Neural progenitor cell (in vitro differentiated cells): ENCODE measurements at regions not wholly inside any gene's neighbourhood (a gene's known extent, or its start where the extent isn't known, plus 50 kb on each side); places are given as distances from the start of the nearest gene placed in this dataset.

Experiments
- DNase-seq: peaks from one replicate; pipeline ENCODE4 v3.0.0-alpha.2; 2016; ENCODE audit warnings: low spot score
- H2AFZ ChIP-seq: fragments of 200-600 bp; sonication (generic); replicated peaks from 2 replicates; pipeline ENCODE4 v1.6.1; 2016; ENCODE audit warnings: antibody characterized with exemption
- H3F3A ChIP-seq: fragments of 200-600 bp; sonication (generic); 2 replicates; pipeline ENCODE4 v1.6.1; 2016; ENCODE audit warnings: antibody characterized with exemption, low read depth
- H3K27ac ChIP-seq: fragments of 200-600 bp; sonication (generic); 2 replicates; pipeline ENCODE4 v1.5.1; 2016; ENCODE audit warnings: mild to moderate bottlenecking
- H3K27me3 ChIP-seq: fragments of 200-600 bp; sonication (generic); 2 replicates; pipeline ENCODE4 v1.6.1; 2016; ENCODE audit warnings: mild to moderate bottlenecking, moderate library complexity
- H3K36me3 ChIP-seq: fragments of 200-600 bp; sonication (generic); 2 replicates; pipeline ENCODE4 v1.5.1; 2016
- H3K4me1 ChIP-seq: fragments of 200-600 bp; sonication (generic); 2 replicates; pipeline ENCODE4 v1.6.1; 2016; ENCODE audit warnings: mixed run types
- H3K4me2 ChIP-seq: fragments of 200-600 bp; sonication (generic); 2 replicates; pipeline ENCODE4 v1.6.1; 2016
- H3K4me3 ChIP-seq: fragments of 200-600 bp; sonication (generic); 2 replicates; pipeline ENCODE4 v1.5.1; 2016
- H3K79me2 ChIP-seq: fragments of 200-600 bp; sonication (generic); 2 replicates; pipeline ENCODE4 v1.6.1; 2016; ENCODE audit warnings: low read depth
- H3K9ac ChIP-seq: fragments of 200-600 bp; sonication (generic); 2 replicates; pipeline ENCODE4 v1.6.1; 2016
- H3K9me3 ChIP-seq: fragments of 200-600 bp; sonication (generic); 2 replicates; pipeline ENCODE4 v1.5.1; 2016; ENCODE audit warnings: low read depth
- H4K20me1 ChIP-seq: fragments of 200-600 bp; sonication (generic); 2 replicates; pipeline ENCODE4 v1.6.1; 2016; ENCODE audit warnings: low read depth
- H3K27ac Mint-ChIP-seq: 3 replicates; pipeline ENCODE4 v1.8.0; 2021; ENCODE audit warnings: mixed read lengths
- H3K27me3 Mint-ChIP-seq: 2 replicates; pipeline ENCODE4 v1.8.0; 2022; ENCODE audit warnings: low read depth, mild to moderate bottlenecking, inconsistent platforms, moderate library complexity, mixed read lengths; ENCODE audit not compliant: insufficient read depth
- H3K36me3 Mint-ChIP-seq: 3 replicates; pipeline ENCODE4 v1.8.0; 2021; ENCODE audit warnings: mixed read lengths
- H3K4me1 Mint-ChIP-seq: 3 replicates; pipeline ENCODE4 v1.8.0; 2021; ENCODE audit warnings: mixed read lengths
- H3K4me3 Mint-ChIP-seq: 3 replicates; pipeline ENCODE4 v1.8.0; 2021; ENCODE audit warnings: mild to moderate bottlenecking, moderate library complexity, mixed read lengths
- H3K9me3 Mint-ChIP-seq: 3 replicates; pipeline ENCODE4 v1.8.0; 2020; ENCODE audit warnings: mixed read lengths
- EZH2 ChIP-seq: fragments of 200-600 bp; sonication (generic); IDR thresholded peaks from 2 replicates; pipeline ENCODE4 v1.6.1; 2017; ENCODE audit warnings: antibody characterized with exemption, mild to moderate bottlenecking, moderate library complexity
- EZH2phosphoT487 ChIP-seq: fragments of 200-600 bp; sonication (generic); IDR thresholded peaks from 2 replicates; pipeline ENCODE4 v1.6.1; 2017; ENCODE audit warnings: antibody characterized with exemption
- TF ChIP-seq, protein P1 (sequence below): fragments of 200-600 bp; sonication (generic); IDR thresholded peaks from 2 replicates; pipeline ENCODE4 v1.5.1; 2017; ENCODE audit warnings: antibody characterized with exemption, mild to moderate bottlenecking

DNA sequence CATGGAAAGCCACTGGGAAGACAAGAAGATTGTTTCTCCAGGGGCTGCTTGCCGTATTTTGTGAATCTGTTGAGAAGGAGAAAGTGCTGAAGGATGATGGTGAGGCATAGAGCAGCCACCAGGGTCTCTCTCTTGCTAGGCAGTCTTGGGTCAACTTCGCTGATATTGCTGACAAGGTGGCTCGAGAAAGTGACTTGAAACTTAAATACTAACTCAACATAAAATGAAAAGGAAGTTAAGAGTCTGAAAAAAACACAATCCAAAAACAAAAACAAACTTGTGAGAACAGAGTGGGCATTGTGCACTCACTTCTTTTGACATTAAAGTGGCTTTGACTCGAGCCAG, 90.1 kb downstream of the CHST2 start:
- Histone ChIP-seq H3F3A (peaks cover 17% of the 10 kb centered on the region), H4K20me1 (no peaks in the 10 kb centered on the region), H3K4me2 (no peak overlapping the region), H3K9ac (no peak overlapping the region), H3K27me3 (no peaks in the 10 kb centered on the region), H3K9me3 (no peaks in the 10 kb centered on the region), H3K4me3 (no peak overlapping the region), H3K79me2 (no peaks in the 10 kb centered on the region), H3K36me3 (no peaks in the 10 kb centered on the region), H2AFZ (no peak overlapping the region), H3K27ac (no peak overlapping the region), H3K4me1 (peaks cover 28% of the 10 kb centered on the region)
- Mint-ChIP-seq H3K9me3 (peaks cover 4% of the 10 kb centered on the region), H3K36me3 (no peaks in the 10 kb centered on the region), H3K27me3 (peaks cover 6% of the 10 kb centered on the region), H3K27ac (no peak overlapping the region), H3K4me3 (no peak overlapping the region), H3K4me1 (peaks cover 37% of the 10 kb centered on the region)
- TF ChIP-seq EZH2 (no peak), EZH2phosphoT487 (no peak)
- TF ChIP-seq, protein P1, sequence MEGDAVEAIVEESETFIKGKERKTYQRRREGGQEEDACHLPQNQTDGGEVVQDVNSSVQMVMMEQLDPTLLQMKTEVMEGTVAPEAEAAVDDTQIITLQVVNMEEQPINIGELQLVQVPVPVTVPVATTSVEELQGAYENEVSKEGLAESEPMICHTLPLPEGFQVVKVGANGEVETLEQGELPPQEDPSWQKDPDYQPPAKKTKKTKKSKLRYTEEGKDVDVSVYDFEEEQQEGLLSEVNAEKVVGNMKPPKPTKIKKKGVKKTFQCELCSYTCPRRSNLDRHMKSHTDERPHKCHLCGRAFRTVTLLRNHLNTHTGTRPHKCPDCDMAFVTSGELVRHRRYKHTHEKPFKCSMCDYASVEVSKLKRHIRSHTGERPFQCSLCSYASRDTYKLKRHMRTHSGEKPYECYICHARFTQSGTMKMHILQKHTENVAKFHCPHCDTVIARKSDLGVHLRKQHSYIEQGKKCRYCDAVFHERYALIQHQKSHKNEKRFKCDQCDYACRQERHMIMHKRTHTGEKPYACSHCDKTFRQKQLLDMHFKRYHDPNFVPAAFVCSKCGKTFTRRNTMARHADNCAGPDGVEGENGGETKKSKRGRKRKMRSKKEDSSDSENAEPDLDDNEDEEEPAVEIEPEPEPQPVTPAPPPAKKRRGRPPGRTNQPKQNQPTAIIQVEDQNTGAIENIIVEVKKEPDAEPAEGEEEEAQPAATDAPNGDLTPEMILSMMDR, result no peak
- DNase-seq, result no peak

DNA sequence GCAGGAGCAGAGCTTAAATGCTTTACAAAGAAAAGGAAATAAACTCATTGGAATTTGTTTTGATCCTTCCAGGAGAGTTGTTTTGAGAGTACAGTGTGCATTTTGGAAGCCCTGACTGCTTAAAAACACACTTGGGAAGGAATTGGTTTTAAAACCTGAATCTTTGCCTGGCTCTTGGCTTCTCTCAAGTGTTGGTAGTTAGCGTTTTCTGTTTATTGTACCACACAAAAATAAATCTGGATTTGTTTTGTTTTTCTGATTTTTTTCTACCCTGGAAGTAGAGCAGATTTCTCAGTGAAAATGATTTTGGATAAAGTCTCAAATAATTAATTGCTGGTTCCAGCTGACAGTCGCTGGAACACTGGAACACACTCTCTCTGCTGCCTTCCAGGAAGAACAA, 90.6 kb downstream of the CHST2 start:
- Histone ChIP-seq H3K79me2 (no peaks in the 10 kb centered on the region), H2AFZ (no peak overlapping the region), H3K4me3 (no peak overlapping the region), H3K4me1 (peaks cover 28% of the 10 kb centered on the region), H3K4me2 (no peak overlapping the region), H3F3A (peaks cover 17% of the 10 kb centered on the region), H3K9ac (no peak overlapping the region), H3K36me3 (no peaks in the 10 kb centered on the region), H4K20me1 (no peaks in the 10 kb centered on the region), H3K27me3 (no peaks in the 10 kb centered on the region), H3K27ac (no peak overlapping the region), H3K9me3 (no peaks in the 10 kb centered on the region)
- H3K36me3 Mint-ChIP-seq, result no peaks in the 10 kb centered on the region
- TF ChIP-seq EZH2 (no peak), EZH2phosphoT487 (no peak)
- TF ChIP-seq, protein P1, result no peak
- H3K27me3 Mint-ChIP-seq, result peaks cover 6% of the 10 kb centered on the region
- no peak overlapping the region for H3K27ac Mint-ChIP-seq
- H3K9me3 Mint-ChIP-seq, result peaks cover 4% of the 10 kb centered on the region
- H3K4me3 Mint-ChIP-seq, result no peak overlapping the region
- DNase-seq, result no peak
- peaks cover 37% of the 10 kb centered on the region for H3K4me1 Mint-ChIP-seq

- peaks cover 2% of the 10 kb centered on the region for H3K27me3 Mint-ChIP-seq
Observed at GRCh38 chr3:143215059-143215458, 95.5 kb downstream of the CHST2 start.

More at GRCh38 chr3:143215059-143215458, 95.5 kb downstream of the CHST2 start:
- Histone ChIP-seq H3K27me3 (no peaks in the 10 kb centered on the region), H3K4me1 (peaks cover 13% of the 10 kb centered on the region), H3K9ac (no peak overlapping the region), H2AFZ (no peak overlapping the region), H3K27ac (no peak overlapping the region), H3F3A (no peaks in the 10 kb centered on the region), H3K4me2 (no peak overlapping the region), H4K20me1 (no peaks in the 10 kb centered on the region), H3K36me3 (no peaks in the 10 kb centered on the region), H3K79me2 (no peaks in the 10 kb centered on the region), H3K9me3 (no peaks in the 10 kb centered on the region), H3K4me3 (no peak overlapping the region)
- H3K4me1 Mint-ChIP-seq, result peaks cover 22% of the 10 kb centered on the region
- no peak overlapping the region for H3K4me3 Mint-ChIP-seq
- TF ChIP-seq, protein P1, result no peak
- TF ChIP-seq EZH2 (no peak), EZH2phosphoT487 (no peak)
- no peaks in the 10 kb centered on the region for H3K9me3 Mint-ChIP-seq
- no peak overlapping the region for H3K27ac Mint-ChIP-seq
- H3K36me3 Mint-ChIP-seq, result no peaks in the 10 kb centered on the region
- no peak for DNase-seq
